ENCODE measurements at regions not wholly inside any gene's neighbourhood (a gene's known extent, or its start where the extent isn't known, plus 50 kb on each side); places are given as distances from the start of the nearest gene placed in this dataset.

DNA sequence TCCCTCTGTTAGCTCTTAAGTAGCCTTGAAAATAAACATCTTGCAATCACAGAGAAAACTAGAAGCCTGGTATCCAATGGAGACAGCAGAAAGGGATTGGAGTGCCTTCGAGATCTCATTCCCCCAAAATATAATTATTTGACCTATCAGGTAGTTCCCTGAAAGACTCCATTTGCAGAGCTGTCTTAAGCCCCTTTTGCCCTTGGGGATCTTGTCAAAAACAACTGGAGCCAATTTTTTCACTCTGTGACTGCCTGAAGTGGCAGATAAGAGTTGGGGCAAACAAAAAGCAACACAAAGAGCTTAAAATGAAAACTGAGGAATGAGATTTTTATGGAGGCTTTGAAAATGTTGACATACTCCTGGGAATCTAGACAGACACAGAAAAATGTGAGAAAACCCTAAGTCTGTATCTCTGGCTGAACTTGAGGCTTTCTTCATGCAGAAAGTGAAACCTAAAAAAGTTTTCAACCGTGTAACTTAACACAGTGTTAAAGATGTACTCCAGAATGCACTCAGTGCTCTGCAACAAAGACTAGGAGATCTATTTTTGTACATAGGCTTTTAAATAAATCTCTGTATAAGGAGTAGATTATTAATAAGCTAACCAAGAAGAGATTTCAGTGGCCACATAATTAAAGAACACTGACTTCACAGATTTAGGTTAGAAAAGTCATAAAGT, 971.1 kb upstream of the MAN1A1 start:
- TF ChIP-seq, protein P1, sequence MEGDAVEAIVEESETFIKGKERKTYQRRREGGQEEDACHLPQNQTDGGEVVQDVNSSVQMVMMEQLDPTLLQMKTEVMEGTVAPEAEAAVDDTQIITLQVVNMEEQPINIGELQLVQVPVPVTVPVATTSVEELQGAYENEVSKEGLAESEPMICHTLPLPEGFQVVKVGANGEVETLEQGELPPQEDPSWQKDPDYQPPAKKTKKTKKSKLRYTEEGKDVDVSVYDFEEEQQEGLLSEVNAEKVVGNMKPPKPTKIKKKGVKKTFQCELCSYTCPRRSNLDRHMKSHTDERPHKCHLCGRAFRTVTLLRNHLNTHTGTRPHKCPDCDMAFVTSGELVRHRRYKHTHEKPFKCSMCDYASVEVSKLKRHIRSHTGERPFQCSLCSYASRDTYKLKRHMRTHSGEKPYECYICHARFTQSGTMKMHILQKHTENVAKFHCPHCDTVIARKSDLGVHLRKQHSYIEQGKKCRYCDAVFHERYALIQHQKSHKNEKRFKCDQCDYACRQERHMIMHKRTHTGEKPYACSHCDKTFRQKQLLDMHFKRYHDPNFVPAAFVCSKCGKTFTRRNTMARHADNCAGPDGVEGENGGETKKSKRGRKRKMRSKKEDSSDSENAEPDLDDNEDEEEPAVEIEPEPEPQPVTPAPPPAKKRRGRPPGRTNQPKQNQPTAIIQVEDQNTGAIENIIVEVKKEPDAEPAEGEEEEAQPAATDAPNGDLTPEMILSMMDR (optimal IDR thresholded peaks at IDR 0.05 in 1 of 3, IDR thresholded peaks at IDR 0.05 in 1 of 3, conservative IDR thresholded peaks at IDR 0.05 in 1 of 3; ENCODE audit: extremely low read depth in 1 of 3, insufficient read depth in 2 of 3, low read length in 3 of 3) = no peak
- no peak for TF ChIP-seq EZH2 (IDR thresholded peaks at IDR 0.05; ENCODE audit: low read length)

All from keratinocyte (primary cell).